ENCODE measurements at regions not wholly inside any gene's neighbourhood (a gene's known extent, or its start where the extent isn't known, plus 50 kb on each side); places are given as distances from the start of the nearest gene placed in this dataset.
"Not testable (repeated sequence)": the region's sequence is repeated elsewhere in the genome, so short reads cannot be mapped to it uniquely, and the experiment has no call there.

DNA sequence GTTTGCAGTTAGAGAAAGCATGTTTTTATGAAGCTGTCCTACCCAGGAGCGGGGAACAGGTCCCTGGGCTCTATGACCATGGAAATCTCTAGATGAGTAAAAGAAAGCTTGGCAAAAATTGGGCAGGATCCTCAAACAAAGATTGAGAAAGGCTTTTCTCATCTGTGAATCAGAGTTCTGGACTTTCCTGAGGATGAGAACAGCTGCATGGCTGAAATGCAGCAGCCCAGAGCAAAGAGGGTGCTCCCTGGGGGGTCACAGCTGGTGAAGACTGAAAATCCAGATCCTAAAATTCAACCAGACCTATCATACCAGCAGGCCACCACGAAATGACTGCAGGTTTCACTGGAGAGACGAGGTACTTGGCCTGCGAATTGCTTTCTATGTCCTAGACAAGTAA is 65.7 kb upstream of the APP start:
- Histone ChIP-seq H3K27ac (ENCODE audit: low read depth, low read length, poor library complexity, severe bottlenecking) (no peak overlapping the region), H3K9me2 (ENCODE audit: insufficient read depth, low read length) (no peaks in the 10 kb centered on the region), H3K36me3 (ENCODE audit: insufficient read depth, low read length) (no peaks in the 10 kb centered on the region), H4K20me1 (ENCODE audit: insufficient read depth, low read length) (no peaks in the 10 kb centered on the region), H3K4me2 (ENCODE audit: low read length) (no peak overlapping the region), H2AFZ (ENCODE audit: low read length) (no peak overlapping the region), H3K79me2 (ENCODE audit: insufficient read depth, low read depth, low read length) (no peaks in the 10 kb centered on the region), H3K4me1 (ENCODE audit: insufficient read depth, low read length, poor library complexity, severe bottlenecking) (no peaks in the 10 kb centered on the region), H3K9me3 (ENCODE audit: low read length) (peaks cover 8% of the 10 kb centered on the region; the same call in 1 of the 2 replicates), H3K4me3 (ENCODE audit: low read depth, low read length, poor library complexity, severe bottlenecking) (no peak overlapping the region)
- TF ChIP-seq, protein P1, sequence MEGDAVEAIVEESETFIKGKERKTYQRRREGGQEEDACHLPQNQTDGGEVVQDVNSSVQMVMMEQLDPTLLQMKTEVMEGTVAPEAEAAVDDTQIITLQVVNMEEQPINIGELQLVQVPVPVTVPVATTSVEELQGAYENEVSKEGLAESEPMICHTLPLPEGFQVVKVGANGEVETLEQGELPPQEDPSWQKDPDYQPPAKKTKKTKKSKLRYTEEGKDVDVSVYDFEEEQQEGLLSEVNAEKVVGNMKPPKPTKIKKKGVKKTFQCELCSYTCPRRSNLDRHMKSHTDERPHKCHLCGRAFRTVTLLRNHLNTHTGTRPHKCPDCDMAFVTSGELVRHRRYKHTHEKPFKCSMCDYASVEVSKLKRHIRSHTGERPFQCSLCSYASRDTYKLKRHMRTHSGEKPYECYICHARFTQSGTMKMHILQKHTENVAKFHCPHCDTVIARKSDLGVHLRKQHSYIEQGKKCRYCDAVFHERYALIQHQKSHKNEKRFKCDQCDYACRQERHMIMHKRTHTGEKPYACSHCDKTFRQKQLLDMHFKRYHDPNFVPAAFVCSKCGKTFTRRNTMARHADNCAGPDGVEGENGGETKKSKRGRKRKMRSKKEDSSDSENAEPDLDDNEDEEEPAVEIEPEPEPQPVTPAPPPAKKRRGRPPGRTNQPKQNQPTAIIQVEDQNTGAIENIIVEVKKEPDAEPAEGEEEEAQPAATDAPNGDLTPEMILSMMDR (conservative IDR thresholded peaks at IDR 0.05; ENCODE audit: low read length): no peak
- no peak for TF ChIP-seq EZH2phosphoT487 (IDR thresholded peaks at IDR 0.05; ENCODE audit: borderline replicate concordance, low read depth, low read length)
- no peak for DNase-seq (ENCODE audit: low spot score)
- ChIA-PET CTCF (ENCODE audit: unreplicated experiment) (no interaction called here), POLR2A (interaction anchor here (0.5 to 1.0 kb wide), 3 partner anchors 56 to 640 kb away, joined by 3 to 8 read pairs (median 3); no protein-coding TSS in a partner anchor)
- intact Hi-C loops (cut with micrococcal nuclease; ENCODE audit: unreplicated experiment): no loop called here
- BruUV-seq (replicated peaks): no TSS peak

DNA sequence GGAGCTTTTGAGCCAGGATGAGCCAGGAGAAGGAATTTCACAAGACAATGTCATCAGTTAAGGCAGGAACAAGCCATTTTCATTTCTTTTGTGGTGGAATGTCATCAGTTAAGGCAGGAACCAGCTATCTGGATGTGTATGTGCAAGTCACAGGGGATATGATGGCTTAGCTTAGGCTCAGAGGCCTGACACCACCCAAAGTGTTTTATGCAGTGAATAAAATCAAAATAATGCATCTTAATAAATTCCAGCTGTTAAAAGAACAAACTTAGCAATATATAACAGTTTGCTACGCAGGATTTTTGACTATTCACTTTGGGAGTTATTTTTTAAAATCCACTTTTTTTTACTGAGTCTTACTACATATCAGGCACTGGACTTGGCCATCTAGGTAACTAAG is 62.7 kb upstream of the APP start:
- BruUV-seq (replicated peaks); DNase-seq (ENCODE audit: low spot score); H3K9me3 ChIP-seq (ENCODE audit: low read length); CTCF ChIA-PET (ENCODE audit: unreplicated experiment); H2AFZ ChIP-seq (ENCODE audit: low read length); H3K36me3 ChIP-seq (ENCODE audit: insufficient read depth, low read length); H3K4me3 ChIP-seq (ENCODE audit: low read depth, low read length, poor library complexity, severe bottlenecking); H4K20me1 ChIP-seq (ENCODE audit: insufficient read depth, low read length); intact Hi-C loops (cut with micrococcal nuclease; ENCODE audit: unreplicated experiment); H3K79me2 ChIP-seq (ENCODE audit: insufficient read depth, low read depth, low read length); H3K4me2 ChIP-seq (ENCODE audit: low read length); H3K27ac ChIP-seq (ENCODE audit: low read depth, low read length, poor library complexity, severe bottlenecking); POLR2A ChIA-PET; H3K9me2 ChIP-seq (ENCODE audit: insufficient read depth, low read length); H3K4me1 ChIP-seq (ENCODE audit: insufficient read depth, low read length, poor library complexity, severe bottlenecking): not testable (repeated sequence)

DNA sequence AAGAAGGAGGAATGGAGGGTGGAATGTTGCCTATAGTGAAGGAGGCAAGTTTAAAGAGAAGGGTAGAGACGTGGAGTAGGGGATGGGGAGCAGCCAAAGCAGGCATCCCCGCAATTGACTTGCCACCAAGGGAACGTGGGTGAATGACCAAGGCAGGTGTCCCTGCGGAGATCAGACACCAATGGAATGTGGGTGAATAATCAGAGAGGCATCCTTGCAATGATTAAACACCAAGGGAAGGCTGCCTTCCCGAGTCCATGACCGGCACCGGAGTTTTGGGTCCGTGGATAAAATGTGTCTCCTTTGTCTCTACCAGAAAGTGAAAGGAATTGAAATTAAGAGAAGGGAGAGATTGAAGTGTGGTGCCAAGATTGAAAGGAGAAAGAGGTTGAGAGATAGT is 61.9 kb upstream of the APP start:
- BruUV-seq (replicated peaks); H2AFZ ChIP-seq (ENCODE audit: low read length); H3K4me2 ChIP-seq (ENCODE audit: low read length); H3K4me1 ChIP-seq (ENCODE audit: insufficient read depth, low read length, poor library complexity, severe bottlenecking); CTCF ChIA-PET (ENCODE audit: unreplicated experiment); H3K9me3 ChIP-seq (ENCODE audit: low read length); H3K36me3 ChIP-seq (ENCODE audit: insufficient read depth, low read length); H3K4me3 ChIP-seq (ENCODE audit: low read depth, low read length, poor library complexity, severe bottlenecking); intact Hi-C loops (cut with micrococcal nuclease; ENCODE audit: unreplicated experiment); POLR2A ChIA-PET; H3K79me2 ChIP-seq (ENCODE audit: insufficient read depth, low read depth, low read length); H3K9me2 ChIP-seq (ENCODE audit: insufficient read depth, low read length); H4K20me1 ChIP-seq (ENCODE audit: insufficient read depth, low read length); DNase-seq (ENCODE audit: low spot score); H3K27ac ChIP-seq (ENCODE audit: low read depth, low read length, poor library complexity, severe bottlenecking): not testable (repeated sequence)

DNA sequence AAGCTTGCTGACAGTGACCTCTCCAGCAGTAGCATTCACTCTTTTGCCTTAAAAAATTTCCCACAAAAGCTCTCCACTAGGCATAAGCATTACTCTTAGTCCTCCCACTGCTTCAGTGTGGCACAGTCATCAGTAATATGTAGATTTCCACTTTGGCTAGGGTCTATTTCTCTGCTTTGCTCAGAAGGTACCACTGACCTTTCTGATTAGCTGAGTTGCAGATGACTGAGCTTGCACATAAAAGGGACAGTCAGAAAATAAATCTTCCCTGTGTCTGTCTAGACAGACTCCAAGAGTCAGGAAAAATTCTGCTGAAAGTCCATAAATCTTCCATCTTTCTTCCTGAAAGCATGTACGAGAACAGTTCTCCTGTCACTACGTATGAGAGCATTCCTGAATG is 56.6 kb upstream of the APP start:
- H3K36me3 ChIP-seq (ENCODE audit: insufficient read depth, low read length): no peaks in the 10 kb centered on the region
- DNase-seq (ENCODE audit: low spot score): no peak
- intact Hi-C loops (cut with micrococcal nuclease; ENCODE audit: unreplicated experiment): no loop called here
- POLR2A ChIA-PET: interaction anchor here (0.6 kb wide), 1 partner anchor 339 kb away, joined by 4 read pairs; no protein-coding TSS in a partner anchor
- H3K9me3 ChIP-seq (ENCODE audit: low read length): no peaks in the 10 kb centered on the region
- no peaks in the 10 kb centered on the region for H3K9me2 ChIP-seq (ENCODE audit: insufficient read depth, low read length)
- H3K4me2 ChIP-seq (ENCODE audit: low read length): no peak overlapping the region
- H2AFZ ChIP-seq (ENCODE audit: low read length): no peak overlapping the region
- CTCF ChIA-PET (ENCODE audit: unreplicated experiment): no interaction called here
- H3K79me2 ChIP-seq (ENCODE audit: insufficient read depth, low read depth, low read length): no peaks in the 10 kb centered on the region
- no TSS peak for BruUV-seq (replicated peaks)
- no peak for TF ChIP-seq EZH2phosphoT487 (IDR thresholded peaks at IDR 0.05; ENCODE audit: borderline replicate concordance, low read depth, low read length)
- TF ChIP-seq, protein P1 (conservative IDR thresholded peaks at IDR 0.05; ENCODE audit: low read length): no peak
- no peak overlapping the region for H3K4me3 ChIP-seq (ENCODE audit: low read depth, low read length, poor library complexity, severe bottlenecking)
- H3K27ac ChIP-seq (ENCODE audit: low read depth, low read length, poor library complexity, severe bottlenecking): no peak overlapping the region
- no peaks in the 10 kb centered on the region for H3K4me1 ChIP-seq (ENCODE audit: insufficient read depth, low read length, poor library complexity, severe bottlenecking)
- H4K20me1 ChIP-seq (ENCODE audit: insufficient read depth, low read length): no peaks in the 10 kb centered on the region
